ENCODE measurements at regions not wholly inside any gene's neighbourhood (a gene's known extent, or its start where the extent isn't known, plus 50 kb on each side); places are given as distances from the start of the nearest gene placed in this dataset.

- TF ChIP-seq CTCF (IDR thresholded peaks at IDR 0.05; ENCODE audit: insufficient read depth, low read depth, low read length) (no peak), EZH2 (IDR thresholded peaks at IDR 0.05; ENCODE audit: insufficient read depth, low read length) (no peak)
These were observed 197.8 kb downstream of the AUH start for GRCh38 chr9:91163773-91164471.

Measured in astrocyte (in vitro differentiated cells and primary cell).